IMR-90 (cell line): ENCODE measurements at regions not wholly inside any gene's neighbourhood (a gene's known extent, or its start where the extent isn't known, plus 50 kb on each side); places are given as distances from the start of the nearest gene placed in this dataset.

Source experiments
- ATAC-seq: fragments of 200-7000 bp; cut with Tn5 transposase; 2 replicates; pipeline ENCODE4 v1.9.1; 2020; ENCODE audit warnings: low read depth, mild to moderate bottlenecking, moderate library complexity
- BruUV-seq: library from RNA; stranded (reverse); fragments of 400-500 nt; replicated peaks from 2 replicates; lab custom pipeline; 2021; lab: Mats Ljungman, UMichigan
- CTCF ChIA-PET: fragments of 300-600 bp; formaldehyde crosslinking; extraction: SDS; loops from one replicate; lab custom pipeline; 2021; ENCODE audit warnings: antibody characterized with exemption; lab: Yijun Ruan, JAX
- POLR2A ChIA-PET: fragments of 300-600 bp; sonication (Branson Sonifier 250); formaldehyde crosslinking; loops from one replicate; lab custom pipeline; 2022; ENCODE audit warnings: antibody characterized with exemption; ENCODE audit not compliant: unreplicated experiment; lab: Charles Lee
- DNase-seq: peaks from one replicate; pipeline ENCODE4 v3.0.0; 2013
- H2AFZ ChIP-seq: replicated peaks from 2 replicates; pipeline ENCODE3; 2013; ENCODE audit warnings: low read length, mild to moderate bottlenecking; ENCODE audit not compliant: poor library complexity
- H2AK5ac ChIP-seq: 2 replicates; pipeline ENCODE4 v1.6.1; 2013; ENCODE audit warnings: low read depth, low read length, inconsistent platforms
- H2AK9ac ChIP-seq: replicated peaks from 2 replicates; pipeline ENCODE3; 2013; ENCODE audit warnings: mild to moderate bottlenecking, low read depth, low read length, moderate library complexity; ENCODE audit not compliant: poor library complexity
- H2BK120ac ChIP-seq: 2 replicates; pipeline ENCODE4 v1.6.1; 2013; ENCODE audit warnings: low read depth, low read length, inconsistent platforms
- H2BK15ac ChIP-seq: 3 replicates; pipeline ENCODE4 v1.6.1; 2013; ENCODE audit warnings: low read depth, low read length, inconsistent platforms
- H2BK20ac ChIP-seq: 2 replicates; pipeline ENCODE4 v1.6.1; 2013; ENCODE audit warnings: low read depth, mild to moderate bottlenecking, inconsistent platforms, low read length, moderate library complexity
- H2BK5ac ChIP-seq: 2 replicates; pipeline ENCODE4 v1.6.1; 2013; ENCODE audit warnings: mild to moderate bottlenecking, low read depth, low read length, inconsistent platforms; ENCODE audit not compliant: poor library complexity, severe bottlenecking
- H3K14ac ChIP-seq: replicated peaks from 2 replicates; pipeline ENCODE4 v1.6.1; 2013; ENCODE audit warnings: low read depth, low read length, inconsistent platforms
- H3K18ac ChIP-seq: 2 replicates; pipeline ENCODE4 v1.6.1; 2013; ENCODE audit warnings: low read depth, low read length, control low read depth
- H3K23ac ChIP-seq: 2 replicates; pipeline ENCODE4 v1.6.1; 2013; ENCODE audit warnings: low read depth, low read length, inconsistent platforms
- H3K27ac ChIP-seq: 2 replicates; pipeline ENCODE4 v1.5.1; 2013; ENCODE audit warnings: mild to moderate bottlenecking, control low read depth, low read length; ENCODE audit not compliant: insufficient read depth
- H3K27me3 ChIP-seq: 2 replicates; pipeline ENCODE4 v1.6.1; 2013; ENCODE audit warnings: low read length; ENCODE audit not compliant: control insufficient read depth, insufficient read depth
- H3K36me3 ChIP-seq: 2 replicates; pipeline ENCODE4 v1.6.1; 2013; ENCODE audit warnings: low read length, mixed read lengths; ENCODE audit not compliant: control insufficient read depth, insufficient read depth
- H3K4ac ChIP-seq: 2 replicates; pipeline ENCODE4 v1.6.1; 2013; ENCODE audit warnings: low read depth, low read length, inconsistent platforms
- H3K4me1 ChIP-seq: 2 replicates; pipeline ENCODE4 v1.6.1; 2013; ENCODE audit warnings: low read length, mixed read lengths; ENCODE audit not compliant: control insufficient read depth, insufficient read depth
- H3K4me2 ChIP-seq: 2 replicates; pipeline ENCODE4 v1.6.1; 2013; ENCODE audit warnings: low read depth, mild to moderate bottlenecking, control low read depth, low read length, moderate library complexity
- H3K4me3 ChIP-seq: 2 replicates; pipeline ENCODE4 v1.5.1; 2013; ENCODE audit warnings: low read depth, mild to moderate bottlenecking, control low read depth, low read length, moderate library complexity; ENCODE audit not compliant: insufficient read depth
- H3K56ac ChIP-seq: 2 replicates; pipeline ENCODE4 v1.6.1; 2013; ENCODE audit warnings: low read length, inconsistent platforms; ENCODE audit not compliant: insufficient read depth; ENCODE audit errors: extremely low read depth
- H3K79me1 ChIP-seq, 2 experiments: 2 replicates each; pipeline ENCODE4 v1.6.1; 2013; ENCODE audit warnings: low read length in 2 of 2, inconsistent platforms in 1 of 2, low read depth in 1 of 2
- H3K9ac ChIP-seq: 2 replicates; pipeline ENCODE4 v1.6.1; 2013; ENCODE audit warnings: low read depth, low read length, control low read depth
- H3K9me1 ChIP-seq: 2 replicates; pipeline ENCODE4 v1.6.1; 2013; ENCODE audit warnings: low read length, inconsistent platforms; ENCODE audit not compliant: insufficient read depth
- H3K9me3 ChIP-seq: 2 replicates; pipeline ENCODE4 v1.6.1; 2013; ENCODE audit warnings: low read length; ENCODE audit not compliant: control insufficient read depth, insufficient read depth
- H4K20me1 ChIP-seq: 2 replicates; pipeline ENCODE4 v1.6.1; 2013; ENCODE audit warnings: low read length, inconsistent platforms; ENCODE audit not compliant: insufficient read depth
- H4K5ac ChIP-seq: 2 replicates; pipeline ENCODE4 v1.6.1; 2013; ENCODE audit warnings: mild to moderate bottlenecking, low read depth, low read length, control low read depth
- H4K8ac ChIP-seq, 2 experiments: 2 replicates each; pipeline ENCODE4 v1.6.1; 2013; ENCODE audit warnings: low read depth in 2 of 2, low read length in 2 of 2, control low read depth in 1 of 2, inconsistent platforms in 1 of 2
- H4K91ac ChIP-seq: 2 replicates; pipeline ENCODE4 v1.6.1; 2013; ENCODE audit warnings: low read depth, low read length, inconsistent platforms; ENCODE audit not compliant: insufficient read depth
- BHLHE40 ChIP-seq: fragments of 150-350 bp; IDR thresholded peaks from 2 replicates; pipeline ENCODE4 v1.6.1; 2016; ENCODE audit warnings: mild to moderate bottlenecking, low read depth, low read length
- CEBPB ChIP-seq: IDR thresholded peaks from 2 replicates; pipeline ENCODE4 v1.6.1; 2012; ENCODE audit warnings: low read depth, low read length, improper control_type of control experiment
- CHD1 ChIP-seq: IDR thresholded peaks from 2 replicates; pipeline ENCODE4 v1.6.1; 2012; ENCODE audit warnings: low read depth, low read length, improper control_type of control experiment
- CTCF ChIP-seq: conservative IDR thresholded peaks from 2 replicates; pipeline ENCODE4 v1.5.1; 2012; ENCODE audit warnings: mild to moderate bottlenecking, low read depth, low read length, improper control_type of control experiment
- ELK1 ChIP-seq: fragments of 150-350 bp; IDR thresholded peaks from 2 replicates; pipeline ENCODE4 v1.6.1; 2016; ENCODE audit warnings: low read depth, mild to moderate bottlenecking, low read length, moderate library complexity, borderline replicate concordance
- FOS ChIP-seq: fragments of 150-350 bp; IDR thresholded peaks from 2 replicates; pipeline ENCODE4 v1.6.1; 2016; ENCODE audit warnings: low read depth, low read length
- MAFK ChIP-seq: IDR thresholded peaks from 2 replicates; pipeline ENCODE4 v1.6.1; 2012; ENCODE audit warnings: low read depth, low read length, improper control_type of control experiment
- MAZ ChIP-seq: IDR thresholded peaks from 2 replicates; pipeline ENCODE4 v1.6.1; 2012; ENCODE audit warnings: low read depth, mild to moderate bottlenecking, low read length, improper control_type of control experiment, moderate library complexity, borderline replicate concordance
- MXI1 ChIP-seq: IDR thresholded peaks from 2 replicates; pipeline ENCODE4 v1.6.1; 2012; ENCODE audit warnings: low read depth, mild to moderate bottlenecking, low read length, moderate library complexity, borderline replicate concordance
- NFE2L2 ChIP-seq: fragments of 150-350 bp; IDR thresholded peaks from 2 replicates; pipeline ENCODE4 v1.6.1; 2016; ENCODE audit warnings: low read depth, mild to moderate bottlenecking, low read length
- POLR2A ChIP-seq: IDR thresholded peaks from 2 replicates; pipeline ENCODE4 v1.6.1; 2012; ENCODE audit warnings: mild to moderate bottlenecking, low read depth, low read length
- RAD21 ChIP-seq: IDR thresholded peaks from 2 replicates; pipeline ENCODE4 v1.6.1; 2012; ENCODE audit warnings: low read length, improper control_type of control experiment
- RCOR1 ChIP-seq: IDR thresholded peaks from 2 replicates; pipeline ENCODE4 v1.6.1; 2012; ENCODE audit warnings: mild to moderate bottlenecking, low read length, improper control_type of control experiment; ENCODE audit not compliant: insufficient replicate concordance
- RFX5 ChIP-seq: IDR thresholded peaks from 2 replicates; pipeline ENCODE4 v1.8.0; 2012; ENCODE audit warnings: low read depth, mild to moderate bottlenecking, low read length, moderate library complexity
- SMC3 ChIP-seq: fragments of 150-350 bp; IDR thresholded peaks from 2 replicates; pipeline ENCODE4 v1.6.1; 2016; ENCODE audit warnings: low read depth, mild to moderate bottlenecking, antibody characterized with exemption, low read length, moderate library complexity
- USF2 ChIP-seq: fragments of 150-350 bp; IDR thresholded peaks from 2 replicates; pipeline ENCODE4 v1.6.1; 2017; ENCODE audit warnings: mild to moderate bottlenecking, antibody characterized with exemption, low read length, low read depth
- WGBS, 2 experiments: methylation state at CpG; one replicate each; pipeline versions ENCODE4 v1.1.5 to v1.1.7; 2013; ENCODE audit warnings: missing lambda C conversion rate in 2 of 2; ENCODE audit not compliant: insufficient read length in 1 of 2; ENCODE audit errors: extremely low coverage in 2 of 2; 5-methylcytosine and 5-hydroxymethylcytosine counted together
- dilution Hi-C: fragments of 300-500 bp; cut with HindIII; formaldehyde crosslinking; loops from one replicate; pipeline ENCODE4 v1.14.3; 2018; ENCODE audit warnings: low sequenced_read_pairs; ENCODE audit not compliant: unreplicated experiment
- in situ Hi-C: fragments of 300-500 bp; cut with MboI; formaldehyde crosslinking; loops from 3 replicates; pipeline ENCODE4 v1.14.3; 2019; ENCODE audit warnings: low sequenced_read_pairs, inconsistent platforms, mixed read lengths
- intact Hi-C: fragments of 100-400 bp; cut with micrococcal nuclease; formaldehyde crosslinking; loops from 2 replicates; pipeline ENCODE4 v1.10.0; 2022

- no peak overlapping the region for H3K4me3 ChIP-seq
- no peak overlapping the region for H3K4ac ChIP-seq
- H3K36me3 ChIP-seq, result no peaks in the 10 kb centered on the region
- H2AK5ac ChIP-seq, result no peak overlapping the region
- CTCF ChIA-PET, result no interaction called here
- dilution Hi-C loops, result no loop called here
- no peaks in the 10 kb centered on the region for H3K27me3 ChIP-seq
- no TSS peak for BruUV-seq
- no peaks in the 10 kb centered on the region for H3K4me1 ChIP-seq
- no peak for ATAC-seq
- no CpG with 5 or more reads among the region's 4 CpGs for WGBS, 2 experiments
- H4K91ac ChIP-seq, result no peak overlapping the region
- no peak overlapping the region for H2AFZ ChIP-seq
- H3K9me1 ChIP-seq, result no peaks in the 10 kb centered on the region
- H3K9me3 ChIP-seq, result no peaks in the 10 kb centered on the region
- H3K14ac ChIP-seq, result 0 out of 2 replicates have a peak overlapping the region, but pooled peaks have one; percentile 28
- H3K4me2 ChIP-seq, result no peak overlapping the region
- H2BK20ac ChIP-seq, result peak overlapping the region; percentile 50
- no peak overlapping the region for H2AK9ac ChIP-seq
- no peaks in the 10 kb centered on the region for H4K20me1 ChIP-seq
- no peak overlapping the region for H3K18ac ChIP-seq
- H4K5ac ChIP-seq, result no peak overlapping the region
- intact Hi-C loops, result no loop called here
- POLR2A ChIA-PET, result no interaction called here
- no peak overlapping the region for H2BK120ac ChIP-seq
- H2BK15ac ChIP-seq, result no peak overlapping the region
- H3K9ac ChIP-seq, result no peak overlapping the region
- TF ChIP-seq ELK1 (no peak), CEBPB (no peak), CTCF (no peak), CHD1 (no peak), NFE2L2 (no peak), MAZ (no peak), POLR2A (no peak), SMC3 (no peak), RAD21 (no peak), RCOR1 (no peak), USF2 (no peak), MAFK (no peak), RFX5 (no peak), MXI1 (no peak), BHLHE40 (no peak), FOS (no peak)
- no peak overlapping the region for H2BK5ac ChIP-seq
- no peak overlapping the region for H3K23ac ChIP-seq
- H3K56ac ChIP-seq, result no peak overlapping the region
- in situ Hi-C loops, result no loop called here
- no peaks in the 10 kb centered on the region for H3K79me1 ChIP-seq
- H4K8ac ChIP-seq, result no peak overlapping the region
- DNase-seq, result no peak
- no peak overlapping the region for H3K27ac ChIP-seq
These were observed 137.1 kb upstream of the THBS1 start for GRCh38 chr15:39443659-39444219.
